ENCODE measurements at regions not wholly inside any gene's neighbourhood (a gene's known extent, or its start where the extent isn't known, plus 50 kb on each side); places are given as distances from the start of the nearest gene placed in this dataset.

GRCh38 chr16:49216593-49216992 is 65.0 kb downstream of the CBLN1 start:
- no peak for DNase-seq (ENCODE audit: low spot score)

GRCh38 chr16:49213594-49213993 is 68.0 kb downstream of the CBLN1 start:
- no peak for DNase-seq (ENCODE audit: low spot score)

- no peak for DNase-seq (ENCODE audit: low spot score)
These were observed 77.4 kb downstream of the CBLN1 start for GRCh38 chr16:49204191-49204590.

- no peak for DNase-seq (ENCODE audit: low spot score)
These were observed 78.3 kb downstream of the CBLN1 start for GRCh38 chr16:49203361-49203760.

GRCh38 chr16:49201118-49201517 is 80.5 kb downstream of the CBLN1 start:
- no peak for DNase-seq (ENCODE audit: low spot score)

GRCh38 chr16:49200223-49200820 is 81.3 kb downstream of the CBLN1 start:
- DNase-seq (ENCODE audit: low spot score), result no peak

GRCh38 chr16:49195237-49195548 is 86.4 kb downstream of the CBLN1 start:
- DNase-seq (ENCODE audit: low spot score), result no peak

- no peak for DNase-seq (ENCODE audit: low spot score)
These were observed 87.0 kb downstream of the CBLN1 start for GRCh38 chr16:49194537-49195236.

GRCh38 chr16:49193596-49193995 is 88.0 kb downstream of the CBLN1 start:
- DNase-seq (ENCODE audit: low spot score), result no peak

GRCh38 chr16:49189286-49189685 is 92.4 kb downstream of the CBLN1 start:
- no peak for DNase-seq (ENCODE audit: low spot score)

GRCh38 chr16:49183911-49184310 is 97.7 kb downstream of the CBLN1 start:
- DNase-seq (ENCODE audit: low spot score), result no peak

- DNase-seq (ENCODE audit: low spot score), result no peak
These were observed 99.7 kb downstream of the CBLN1 start for GRCh38 chr16:49181791-49182518.

GRCh38 chr16:49179714-49180330 is 101.8 kb downstream of the CBLN1 start:
- DNase-seq (ENCODE audit: low spot score), result no peak

- no peak for DNase-seq (ENCODE audit: low spot score)
These were observed 113.5 kb downstream of the CBLN1 start for GRCh38 chr16:49168126-49168525.

- no peak for DNase-seq (ENCODE audit: low spot score)
These were observed 116.6 kb downstream of the CBLN1 start for GRCh38 chr16:49165025-49165424.

- DNase-seq (ENCODE audit: low spot score), result no peak
These were observed 120.4 kb downstream of the CBLN1 start for GRCh38 chr16:49161191-49161590.

GRCh38 chr16:49158029-49158642 is 123.5 kb downstream of the CBLN1 start:
- no peak for DNase-seq (ENCODE audit: low spot score)

- no peak for DNase-seq (ENCODE audit: low spot score)
These were observed 131.3 kb downstream of the CBLN1 start for GRCh38 chr16:49150341-49150740.

- no peak for DNase-seq (ENCODE audit: low spot score)
These were observed 133.2 kb downstream of the CBLN1 start for GRCh38 chr16:49148410-49148809.

GRCh38 chr16:49140618-49141017 is 141.0 kb downstream of the CBLN1 start:
- no peak for DNase-seq (ENCODE audit: low spot score)

- DNase-seq (ENCODE audit: low spot score), result no peak
These were observed 151.2 kb downstream of the CBLN1 start for GRCh38 chr16:49130397-49130796.

- no peak for DNase-seq (ENCODE audit: low spot score)
These were observed 151.7 kb downstream of the CBLN1 start for GRCh38 chr16:49129935-49130334.

GRCh38 chr16:49128740-49129139 is 152.9 kb downstream of the CBLN1 start:
- no peak for DNase-seq (ENCODE audit: low spot score)
